SK-N-SH (cell line): ENCODE measurements at regions not wholly inside any gene's neighbourhood (a gene's known extent, or its start where the extent isn't known, plus 50 kb on each side); places are given as distances from the start of the nearest gene placed in this dataset.
A peak's percentile ranks its signal among the peaks of the same experiment; 100 is the strongest.
"Not testable (repeated sequence)": the region's sequence is repeated elsewhere in the genome, so short reads cannot be mapped to it uniquely, and the experiment has no call there.

Experiments
- CTCF ChIA-PET: fragments of 300-600, 350-600 bp; formaldehyde crosslinking; extraction: SDS; loops from one replicate; lab custom pipeline; 2021; lab: Yijun Ruan, JAX
- POLR2A ChIA-PET: fragments of 350-600 bp; sonication (Branson Sonifier 250); formaldehyde crosslinking; extraction: SDS; loops from one replicate; lab custom pipeline; 2020; ENCODE audit warnings: antibody characterized with exemption, inconsistent platforms; lab: Yijun Ruan, JAX
- DNase-seq: peaks from one replicate; pipeline ENCODE4 v3.0.0; 2012
- H2AFZ ChIP-seq: fragments of 200-600 bp; sonication (generic); 2 replicates; pipeline ENCODE4 v1.8.1; 2016; ENCODE audit warnings: antibody characterized with exemption, mild to moderate bottlenecking, low read depth
- H3F3A ChIP-seq: fragments of 200-600 bp; sonication (generic); replicated peaks from 2 replicates; pipeline ENCODE3; 2016; ENCODE audit warnings: antibody characterized with exemption, mild to moderate bottlenecking; ENCODE audit not compliant: insufficient read depth
- H3K27ac ChIP-seq, 2 experiments: fragments of 200-500 bp in 1 of 2; fragments of 200-600 bp in 1 of 2; sonication (Bioruptor generic) in 1 of 2; sonication (generic), shearing (Covaris generic) in 1 of 2; 2 replicates each; pipeline versions ENCODE4 v1.5.1 to v1.6.1; 2014 to 2016; ENCODE audit warnings: low read depth in 2 of 2, inconsistent platforms in 1 of 2, low read length in 1 of 2, mild to moderate bottlenecking in 1 of 2, mixed read lengths in 1 of 2
- H3K27me3 ChIP-seq: fragments of 200-600 bp; sonication (generic), shearing (Covaris generic); 2 replicates; pipeline ENCODE4 v1.6.1; 2016; ENCODE audit warnings: mixed run types; ENCODE audit not compliant: insufficient read depth
- H3K36me3 ChIP-seq, 2 experiments: fragments of 200-500 bp in 1 of 2; fragments of 200-600 bp in 1 of 2; sonication (Bioruptor generic) in 1 of 2; sonication (generic) in 1 of 2; replicated peaks in 1 of 2; 2 replicates each; pipeline versions ENCODE3 to v1.5.1; 2014 to 2016; ENCODE audit warnings: low read length in 1 of 2, mild to moderate bottlenecking in 1 of 2; ENCODE audit not compliant: insufficient read depth in 2 of 2, control insufficient read depth in 1 of 2
- H3K4me1 ChIP-seq, 2 experiments: fragments of 200-500 bp in 1 of 2; fragments of 200-600 bp in 1 of 2; sonication (Bioruptor generic) in 1 of 2; sonication (generic), shearing (Covaris generic) in 1 of 2; 2 replicates each; pipeline versions ENCODE4 v1.5.1 to v1.6.1; 2014 to 2016; ENCODE audit warnings: low read depth in 1 of 2, low read length in 1 of 2, mixed run types in 1 of 2; ENCODE audit not compliant: insufficient read depth in 2 of 2, control insufficient read depth in 1 of 2
- H3K4me2 ChIP-seq: fragments of 200-600 bp; sonication (generic), shearing (Covaris generic); 2 replicates; pipeline ENCODE4 v1.6.1; 2017; ENCODE audit warnings: mixed run types
- H3K4me3 ChIP-seq, 2 experiments: fragments of 200-500 bp in 1 of 2; fragments of 200-600 bp in 1 of 2; sonication (Bioruptor generic) in 1 of 2; sonication (generic), shearing (Covaris generic) in 1 of 2; 2 replicates each; pipeline versions ENCODE4 v1.5.1 to v1.8.1; 2014 to 2016; ENCODE audit warnings: low read depth in 2 of 2, inconsistent platforms in 1 of 2, low read length in 1 of 2, mild to moderate bottlenecking in 1 of 2, mixed read lengths in 1 of 2, moderate library complexity in 1 of 2
- H3K79me2 ChIP-seq: fragments of 200-600 bp; sonication (generic); 2 replicates; pipeline ENCODE4 v1.8.1; 2017; ENCODE audit warnings: mild to moderate bottlenecking; ENCODE audit not compliant: insufficient read depth
- H3K9ac ChIP-seq: fragments of 200-600 bp; sonication (generic); 2 replicates; pipeline ENCODE4 v1.6.1; 2017; ENCODE audit warnings: mixed run types
- H3K9me2 ChIP-seq: fragments of 200-600 bp; sonication (generic); 2 replicates; pipeline ENCODE4 v1.6.1; 2017; ENCODE audit warnings: mixed run types
- H3K9me3 ChIP-seq: fragments of 200-600 bp; sonication (generic); 2 replicates; pipeline ENCODE4 v1.6.1; 2017; ENCODE audit warnings: mixed run types, mild to moderate bottlenecking, moderate library complexity
- H4K20me1 ChIP-seq: fragments of 200-600 bp; sonication (generic); 2 replicates; pipeline ENCODE4 v1.6.1; 2017; ENCODE audit warnings: mild to moderate bottlenecking, mixed run types; ENCODE audit not compliant: insufficient read depth
- CHD2 ChIP-seq: fragments of 150-350 bp; IDR thresholded peaks from 2 replicates; pipeline ENCODE4 v1.6.1; 2018; ENCODE audit warnings: low read length; ENCODE audit not compliant: partially characterized antibody
- ELF1 ChIP-seq: IDR thresholded peaks from 2 replicates; pipeline ENCODE4 v1.4.0; 2012
- EP300 ChIP-seq, 2 experiments: IDR thresholded peaks; 2 replicates each; pipeline versions ENCODE4 v1.4.0 to v1.6.1; 2012; ENCODE audit warnings: borderline replicate concordance in 1 of 2, low read depth in 1 of 2, low read length in 1 of 2
- EZH2phosphoT487 ChIP-seq: fragments of 200-600 bp; sonication (generic); IDR thresholded peaks from 2 replicates; pipeline ENCODE4 v1.6.1; 2017; ENCODE audit warnings: low read depth, mixed run types, mild to moderate bottlenecking, antibody characterized with exemption, moderate library complexity, borderline replicate concordance
- JUND ChIP-seq: IDR thresholded peaks from 2 replicates; pipeline ENCODE4 v1.4.0; 2012
- MEF2A ChIP-seq: IDR thresholded peaks from 2 replicates; pipeline ENCODE4 v1.4.0; 2012; ENCODE audit warnings: low read depth, borderline replicate concordance
- MXI1 ChIP-seq: IDR thresholded peaks from 2 replicates; pipeline ENCODE4 v1.6.1; 2012; ENCODE audit warnings: mild to moderate bottlenecking, low read depth, low read length, improper control_type of control experiment
- PBX3 ChIP-seq: IDR thresholded peaks from 2 replicates; pipeline ENCODE4; 2012
- SMC3 ChIP-seq: IDR thresholded peaks from 2 replicates; pipeline ENCODE4 v1.6.1; 2012; ENCODE audit warnings: low read depth, low read length, improper control_type of control experiment
- TAF1 ChIP-seq: IDR thresholded peaks from 2 replicates; pipeline ENCODE4 v1.6.1; 2012; ENCODE audit warnings: low read depth, mild to moderate bottlenecking, low read length, moderate library complexity, borderline replicate concordance
- TEAD4 ChIP-seq: IDR thresholded peaks from 2 replicates; pipeline ENCODE4 v1.4.0; 2012; ENCODE audit warnings: mild to moderate bottlenecking, borderline replicate concordance; ENCODE audit not compliant: insufficient read depth
- USF1 ChIP-seq: IDR thresholded peaks from 2 replicates; pipeline ENCODE4 v1.4.0; 2012; ENCODE audit warnings: low read depth, borderline replicate concordance
- YY1 ChIP-seq: IDR thresholded peaks from 2 replicates; pipeline ENCODE4 v1.4.0; 2012; ENCODE audit warnings: low read depth, mild to moderate bottlenecking
- ZBTB33 ChIP-seq: IDR thresholded peaks from 2 replicates; pipeline ENCODE4 v1.4.0; 2012; ENCODE audit warnings: low read depth, borderline replicate concordance
- WGBS: methylation state at CpG from one replicate; pipeline ENCODE4 v1.1.6; 2017; ENCODE audit warnings: low lambda C conversion rate; 5-methylcytosine and 5-hydroxymethylcytosine counted together
- TF ChIP-seq, protein P1 (sequence below): fragments of 150-350 bp; IDR thresholded peaks from 2 replicates; pipeline ENCODE4 v1.6.1; 2017; ENCODE audit warnings: antibody characterized with exemption, low read length, low read depth, borderline replicate concordance

DNA sequence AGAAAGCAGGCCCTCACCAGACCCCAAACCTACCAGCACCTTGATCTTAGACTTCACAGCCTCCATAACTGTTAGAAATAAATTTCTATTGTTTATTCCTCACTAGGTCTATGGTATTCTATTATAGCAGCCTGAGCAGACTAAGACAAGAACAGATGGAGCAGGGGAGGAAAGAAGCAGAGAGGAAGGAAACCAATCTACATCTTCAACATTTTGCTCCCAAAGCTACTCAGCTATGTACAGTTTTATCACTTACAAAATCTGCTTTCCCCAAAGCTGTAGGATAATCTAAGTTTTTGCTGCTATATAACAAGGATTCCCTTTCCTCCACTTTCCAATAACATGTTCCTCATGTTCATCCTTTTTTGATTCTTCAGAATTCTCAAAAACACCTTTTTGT lies 274.4 kb upstream of the CHAC2 start:
- H3K4me1 ChIP-seq = no peaks in the 10 kb centered on the region
- no peak overlapping the region for H3K9ac ChIP-seq
- POLR2A ChIA-PET = no interaction called here
- no peaks in the 10 kb centered on the region for H3K9me2 ChIP-seq
- H3K27me3 ChIP-seq = peaks cover 12% of the 10 kb centered on the region; the same call in 1 of the 2 replicates
- no peak for DNase-seq
- no peak overlapping the region for H3K4me3 ChIP-seq
- H4K20me1 ChIP-seq = no peaks in the 10 kb centered on the region
- H3K36me3 ChIP-seq = no peaks in the 10 kb centered on the region
- no peaks in the 10 kb centered on the region for H3K9me3 ChIP-seq
- no peaks in the 10 kb centered on the region for H3F3A ChIP-seq
- H2AFZ ChIP-seq = no peak overlapping the region
- CTCF ChIA-PET = no interaction called here
- H3K79me2 ChIP-seq = no peaks in the 10 kb centered on the region
- H3K27ac ChIP-seq = no peak overlapping the region
- H3K4me2 ChIP-seq = no peak overlapping the region
- no peak for TF ChIP-seq YY1
- no peak for TF ChIP-seq PBX3
- no peak for TF ChIP-seq MXI1
- no peak for TF ChIP-seq SMC3
- no peak for TF ChIP-seq ELF1
- TF ChIP-seq MEF2A = no peak
- no peak for TF ChIP-seq TEAD4
- no peak for TF ChIP-seq EP300 (IDR thresholded peaks at IDR 0.05; ENCODE audit: borderline replicate concordance in 1 of 2, low read depth in 1 of 2, low read length in 1 of 2)
- TF ChIP-seq JUND = no peak
- no peak for TF ChIP-seq ZBTB33
- TF ChIP-seq TAF1 = no peak
- TF ChIP-seq USF1 = no peak
- TF ChIP-seq, all 33 proteins: peak for 0

DNA sequence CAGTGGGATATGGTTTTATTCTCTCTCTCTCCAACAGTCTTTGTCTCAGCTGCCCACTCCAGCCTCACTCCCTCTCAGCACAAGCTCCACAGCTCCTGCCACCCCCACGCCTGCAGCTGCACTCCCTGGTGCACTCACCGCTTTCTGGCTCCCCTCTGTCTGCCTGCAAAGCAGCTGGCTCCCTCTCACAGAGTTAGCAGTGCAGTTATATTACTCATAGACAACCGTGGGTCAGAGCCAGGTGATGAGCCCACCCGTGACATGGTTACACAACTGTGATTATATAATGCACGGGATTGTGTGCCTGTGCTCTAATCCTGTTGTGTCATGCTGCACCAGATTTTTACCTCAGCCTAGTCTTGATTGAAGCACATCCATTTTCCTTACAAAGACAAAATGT lies 276.9 kb upstream of the CHAC2 start:
- Histone ChIP-seq H3K27me3 (peaks cover 5% of the 10 kb centered on the region; the same call in 1 of the 2 replicates), H3K27ac (no peak overlapping the region), H3K4me2 (no peak overlapping the region), H3K4me1 (no peaks in the 10 kb centered on the region), H3K79me2 (no peaks in the 10 kb centered on the region)
- DNase-seq = no peak
- TF ChIP-seq EP300 (IDR thresholded peaks at IDR 0.05; ENCODE audit: borderline replicate concordance in 1 of 2, low read depth in 1 of 2, low read length in 1 of 2) = no peak
- TF ChIP-seq CHD2 = no peak
- TF ChIP-seq, protein P1, sequence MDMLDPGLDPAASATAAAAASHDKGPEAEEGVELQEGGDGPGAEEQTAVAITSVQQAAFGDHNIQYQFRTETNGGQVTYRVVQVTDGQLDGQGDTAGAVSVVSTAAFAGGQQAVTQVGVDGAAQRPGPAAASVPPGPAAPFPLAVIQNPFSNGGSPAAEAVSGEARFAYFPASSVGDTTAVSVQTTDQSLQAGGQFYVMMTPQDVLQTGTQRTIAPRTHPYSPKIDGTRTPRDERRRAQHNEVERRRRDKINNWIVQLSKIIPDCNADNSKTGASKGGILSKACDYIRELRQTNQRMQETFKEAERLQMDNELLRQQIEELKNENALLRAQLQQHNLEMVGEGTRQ = no peak
- TF ChIP-seq SMC3 = no peak
- no peak for TF ChIP-seq EZH2phosphoT487
- TF ChIP-seq, all 33 proteins: peak for 0
- no peak overlapping the region for H3K9ac ChIP-seq
- H3K36me3 ChIP-seq = no peaks in the 10 kb centered on the region
- no peak overlapping the region for H3K4me3 ChIP-seq
- no peaks in the 10 kb centered on the region for H4K20me1 ChIP-seq
- POLR2A ChIA-PET = no interaction called here
- CTCF ChIA-PET = no interaction called here
- no peak overlapping the region for H2AFZ ChIP-seq
- H3F3A ChIP-seq = no peaks in the 10 kb centered on the region
- no peaks in the 10 kb centered on the region for H3K9me2 ChIP-seq
- no peaks in the 10 kb centered on the region for H3K9me3 ChIP-seq
- 14% methylated on average over 5 of the region's 5 CpGs for WGBS

DNA sequence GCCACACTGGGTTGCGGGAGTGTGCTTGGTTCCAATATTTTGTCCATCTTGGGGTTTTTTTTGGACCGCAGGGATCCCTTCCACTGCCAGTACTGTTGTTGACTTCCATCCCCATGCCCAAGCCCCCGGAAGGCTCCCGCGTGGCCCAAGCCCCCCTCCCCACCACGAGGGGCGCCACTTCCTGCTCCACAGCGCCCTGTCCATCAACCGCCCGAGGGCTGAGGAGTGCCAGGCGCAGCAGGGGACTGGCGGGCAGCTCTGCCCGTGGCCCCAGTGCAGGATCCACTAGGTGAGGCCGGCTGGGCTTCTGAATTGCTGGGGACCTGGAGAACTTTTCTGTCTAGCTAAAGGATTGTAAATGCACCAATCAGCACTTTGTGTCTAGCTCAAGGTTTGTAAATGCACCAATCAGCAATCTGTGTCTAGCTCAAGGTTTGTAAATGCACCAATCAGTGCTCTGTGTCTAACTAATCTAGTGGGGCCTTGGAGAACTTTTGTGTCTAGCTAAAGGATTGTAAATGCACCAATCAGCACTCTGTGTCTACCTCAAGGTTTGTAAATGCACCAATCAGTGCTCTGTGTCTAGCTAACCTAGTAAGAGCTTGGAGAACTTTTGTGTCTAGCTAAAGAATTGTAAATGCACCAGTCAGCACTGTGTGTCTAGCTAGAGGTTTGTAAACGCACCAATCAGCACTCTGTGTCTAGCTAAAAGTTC lies 281.3 kb upstream of the CHAC2 start:
- H3K4me1 ChIP-seq, H3K27ac ChIP-seq, H3K9ac ChIP-seq, H3K4me2 ChIP-seq, H3K79me2 ChIP-seq, H2AFZ ChIP-seq, H3F3A ChIP-seq, H3K27me3 ChIP-seq, H4K20me1 ChIP-seq, H3K9me3 ChIP-seq, H3K36me3 ChIP-seq, H3K9me2 ChIP-seq, POLR2A ChIA-PET, H3K4me3 ChIP-seq: not testable (repeated sequence)
- CTCF ChIA-PET = interaction anchor here (0.6 kb wide), 1 partner anchor 254 kb away, joined by 3 read pairs; no protein-coding TSS in a partner anchor
- 43% methylated on average over 8 of the region's 15 CpGs for WGBS
- peak; percentile 16 for DNase-seq
